PC-3 (cell line): ENCODE measurements at regions not wholly inside any gene's neighbourhood (a gene's known extent, or its start where the extent isn't known, plus 50 kb on each side); places are given as distances from the start of the nearest gene placed in this dataset.

Experiments
- EZH2 ChIP-seq: fragments of 300-600 bp; sonication (generic); IDR thresholded peaks from one replicate; pipeline ENCODE4 v1.6.1; 2017; ENCODE audit warnings: antibody characterized with exemption, mild to moderate bottlenecking, low read length; ENCODE audit not compliant: unreplicated experiment
- EZH2phosphoT487 ChIP-seq: fragments of 300-600 bp; sonication (generic); IDR thresholded peaks from 2 replicates; pipeline ENCODE4 v1.6.1; 2018; ENCODE audit warnings: mild to moderate bottlenecking, antibody characterized with exemption, low read length, borderline replicate concordance
- TF ChIP-seq, protein P1 (sequence below): fragments of 300-600 bp; sonication (generic); conservative IDR thresholded peaks from 2 replicates; pipeline ENCODE4 v1.5.1; 2017; ENCODE audit warnings: antibody characterized with exemption, low read depth, mild to moderate bottlenecking, low read length

DNA sequence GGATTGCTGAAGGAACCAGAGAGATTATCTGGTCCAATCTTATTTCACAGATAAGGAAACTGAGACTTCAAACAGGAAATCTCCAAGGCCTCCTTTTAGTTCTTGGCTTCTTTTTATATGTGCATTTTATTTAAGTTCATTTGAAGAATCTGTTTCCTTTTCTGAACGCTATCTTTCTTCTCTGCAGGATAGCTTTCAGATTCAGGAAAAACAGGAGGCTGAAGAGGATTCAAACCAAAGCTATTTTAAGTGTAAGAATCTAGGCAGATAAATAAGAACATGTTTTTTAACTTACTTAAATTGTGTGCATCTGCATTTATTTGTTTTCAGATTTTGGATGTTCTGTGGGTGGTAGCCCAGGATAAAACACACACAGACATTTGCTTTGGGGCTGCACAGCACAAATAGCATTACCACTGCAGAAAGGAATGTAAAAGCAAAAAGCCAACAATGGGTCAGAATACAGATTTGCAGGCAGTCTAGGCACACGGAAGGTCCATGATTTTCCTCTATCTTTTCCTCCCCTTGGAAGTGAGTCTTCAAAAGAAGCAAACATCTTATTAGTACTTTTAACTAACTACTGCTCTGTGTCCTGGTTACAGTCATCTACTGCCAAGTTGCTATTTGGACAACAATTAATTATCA, 188.8 kb upstream of the TBX18 start:
- TF ChIP-seq, protein P1, sequence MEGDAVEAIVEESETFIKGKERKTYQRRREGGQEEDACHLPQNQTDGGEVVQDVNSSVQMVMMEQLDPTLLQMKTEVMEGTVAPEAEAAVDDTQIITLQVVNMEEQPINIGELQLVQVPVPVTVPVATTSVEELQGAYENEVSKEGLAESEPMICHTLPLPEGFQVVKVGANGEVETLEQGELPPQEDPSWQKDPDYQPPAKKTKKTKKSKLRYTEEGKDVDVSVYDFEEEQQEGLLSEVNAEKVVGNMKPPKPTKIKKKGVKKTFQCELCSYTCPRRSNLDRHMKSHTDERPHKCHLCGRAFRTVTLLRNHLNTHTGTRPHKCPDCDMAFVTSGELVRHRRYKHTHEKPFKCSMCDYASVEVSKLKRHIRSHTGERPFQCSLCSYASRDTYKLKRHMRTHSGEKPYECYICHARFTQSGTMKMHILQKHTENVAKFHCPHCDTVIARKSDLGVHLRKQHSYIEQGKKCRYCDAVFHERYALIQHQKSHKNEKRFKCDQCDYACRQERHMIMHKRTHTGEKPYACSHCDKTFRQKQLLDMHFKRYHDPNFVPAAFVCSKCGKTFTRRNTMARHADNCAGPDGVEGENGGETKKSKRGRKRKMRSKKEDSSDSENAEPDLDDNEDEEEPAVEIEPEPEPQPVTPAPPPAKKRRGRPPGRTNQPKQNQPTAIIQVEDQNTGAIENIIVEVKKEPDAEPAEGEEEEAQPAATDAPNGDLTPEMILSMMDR = no peak
- TF ChIP-seq EZH2 = no peak
- TF ChIP-seq EZH2phosphoT487 = no peak
